GM12873 (cell line): ENCODE measurements at regions not wholly inside any gene's neighbourhood (a gene's known extent, or its start where the extent isn't known, plus 50 kb on each side); places are given as distances from the start of the nearest gene placed in this dataset.

Experiments
- CTCF ChIP-seq: IDR thresholded peaks from 2 replicates; pipeline ENCODE4 v1.5.1; 2012; ENCODE audit warnings: low read depth, mild to moderate bottlenecking, moderate library complexity, low read length, control low read depth; ENCODE audit not compliant: insufficient read depth; ENCODE audit errors: missing control alignments

- peak; percentile 74 for TF ChIP-seq CTCF
Observed at GRCh38 chr20:52312132-52312729, 120.7 kb upstream of the ZFP64 start.

- no peak for TF ChIP-seq CTCF
Observed at GRCh38 chr20:52311209-52311794, 119.7 kb upstream of the ZFP64 start.

GRCh38 chr20:52309181-52309580, 117.6 kb upstream of the ZFP64 start:
- no peak for TF ChIP-seq CTCF

- no peak for TF ChIP-seq CTCF
Observed at GRCh38 chr20:52306477-52306876, 114.9 kb upstream of the ZFP64 start.

- no peak for TF ChIP-seq CTCF
Observed at GRCh38 chr20:52305858-52306257, 114.3 kb upstream of the ZFP64 start.

- no peak for TF ChIP-seq CTCF
Observed at GRCh38 chr20:52305024-52305645, 113.6 kb upstream of the ZFP64 start.

GRCh38 chr20:52303281-52303950, 111.8 kb upstream of the ZFP64 start:
- TF ChIP-seq CTCF: no peak
